ENCODE measurements at regions not wholly inside any gene's neighbourhood (a gene's known extent, or its start where the extent isn't known, plus 50 kb on each side); places are given as distances from the start of the nearest gene placed in this dataset.

GRCh38 chr5:168110384-168110783, 181.1 kb upstream of the WWC1 start:
- TF ChIP-seq CTCF (IDR thresholded peaks at IDR 0.05): no peak
- TF ChIP-seq POLR2A (IDR thresholded peaks at IDR 0.05): no peak

All from thyroid gland (tissue), 4 donors.